Cardiac septum (tissue), 1 donor: ENCODE measurements at regions not wholly inside any gene's neighbourhood (a gene's known extent, or its start where the extent isn't known, plus 50 kb on each side); places are given as distances from the start of the nearest gene placed in this dataset.
"Not testable (repeated sequence)": the region's sequence is repeated elsewhere in the genome, so short reads cannot be mapped to it uniquely, and the experiment has no call there.

Experiments used
- DNase-seq: peaks from one replicate; pipeline ENCODE4 v3.0.0-alpha.2; 2020; ENCODE audit warnings: low spot score
- intact Hi-C: fragments of 100-400 bp; cut with DNase I; formaldehyde crosslinking; loops from one replicate; pipeline ENCODE4 v1.14.0; 2022
- donor health status: DM: no; HTN: no; CAD: no.

- intact Hi-C loops, DNase-seq: not testable (repeated sequence)
These were observed 62.8 kb downstream of the ARHGAP11B start for GRCh38 chr15:30688684-30689083.

GRCh38 chr15:30690153-30690552 is 64.2 kb downstream of the ARHGAP11B start:
- DNase-seq, intact Hi-C loops: not testable (repeated sequence)

- intact Hi-C loops, DNase-seq: not testable (repeated sequence)
These were observed 69.9 kb downstream of the ARHGAP11B start for GRCh38 chr15:30695811-30696210.

- intact Hi-C loops, DNase-seq: not testable (repeated sequence)
These were observed 70.7 kb downstream of the ARHGAP11B start for GRCh38 chr15:30696439-30697314.

GRCh38 chr15:30697315-30697685 is 71.4 kb downstream of the ARHGAP11B start:
- DNase-seq, intact Hi-C loops: not testable (repeated sequence)

GRCh38 chr15:30700006-30700597 is 74.2 kb downstream of the ARHGAP11B start:
- intact Hi-C loops, DNase-seq: not testable (repeated sequence)

GRCh38 chr15:30707976-30708685 is 82.2 kb downstream of the ARHGAP11B start:
- intact Hi-C loops, DNase-seq: not testable (repeated sequence)

DNA sequence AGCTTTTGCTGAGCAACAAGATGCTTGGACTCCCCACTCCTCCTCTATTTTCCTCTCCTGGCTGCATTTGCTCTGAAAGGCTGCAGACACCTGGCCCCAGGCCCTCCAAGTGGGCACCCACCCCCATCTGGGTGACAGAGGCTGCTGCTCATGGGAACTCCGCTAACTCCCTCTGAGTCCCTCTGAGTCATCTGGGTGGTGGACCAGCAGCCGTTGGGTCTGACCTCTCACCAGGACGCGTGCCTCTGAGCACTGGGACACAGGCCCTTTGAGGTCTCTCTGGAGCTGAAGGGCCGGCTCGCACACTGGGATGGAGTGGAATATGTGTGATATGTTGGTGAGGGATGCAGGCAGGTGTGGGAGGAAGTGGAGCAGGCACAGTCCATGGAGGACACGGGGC is 82.9 kb downstream of the ARHGAP11B start:
- DNase-seq, intact Hi-C loops: not testable (repeated sequence)

- intact Hi-C loops, DNase-seq: not testable (repeated sequence)
These were observed 92.2 kb downstream of the ARHGAP11B start for GRCh38 chr15:30718038-30718643.

- DNase-seq, intact Hi-C loops: not testable (repeated sequence)
These were observed 93.4 kb downstream of the ARHGAP11B start for GRCh38 chr15:30719363-30719762.

- intact Hi-C loops, result not testable (repeated sequence)
These were observed 94.9 kb downstream of the ARHGAP11B start for GRCh38 chr15:30720825-30721224.

GRCh38 chr15:30721529-30721928 is 95.6 kb downstream of the ARHGAP11B start:
- intact Hi-C loops, DNase-seq: not testable (repeated sequence)

More at GRCh38 chr15:30720825-30721224, 94.9 kb downstream of the ARHGAP11B start:
- not testable (repeated sequence) for DNase-seq

DNA sequence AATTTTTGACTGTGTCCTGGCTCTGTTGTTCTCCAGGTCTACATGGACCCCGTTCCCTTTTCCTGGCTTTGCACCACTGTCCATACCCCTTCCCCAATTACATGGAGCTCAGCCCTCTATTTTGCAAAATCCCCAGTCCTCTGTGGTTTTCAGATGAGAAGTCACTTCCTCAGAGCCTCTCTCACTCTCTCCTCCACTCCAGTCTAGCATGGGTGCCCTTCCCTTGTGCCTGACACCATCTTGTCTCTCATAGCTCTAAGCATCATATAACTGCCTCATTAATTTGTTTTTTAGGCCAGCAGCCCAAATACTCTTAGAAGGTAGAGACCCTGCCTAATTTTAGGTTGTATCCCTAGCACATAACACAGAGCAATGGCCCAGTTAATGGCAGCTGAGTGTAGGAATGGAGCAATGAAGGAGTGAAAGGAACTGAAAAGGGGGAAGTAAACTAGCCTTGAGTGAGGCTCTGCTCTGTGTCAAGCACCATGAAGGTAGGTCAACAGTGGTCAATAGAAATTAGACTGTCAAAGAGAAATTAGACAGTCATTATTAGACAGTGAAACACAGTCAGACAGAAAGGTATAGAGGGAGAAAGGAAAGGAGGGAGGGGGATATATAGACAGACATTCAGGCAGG is 97.7 kb downstream of the ARHGAP11B start:
- intact Hi-C loops, DNase-seq: not testable (repeated sequence)

DNA sequence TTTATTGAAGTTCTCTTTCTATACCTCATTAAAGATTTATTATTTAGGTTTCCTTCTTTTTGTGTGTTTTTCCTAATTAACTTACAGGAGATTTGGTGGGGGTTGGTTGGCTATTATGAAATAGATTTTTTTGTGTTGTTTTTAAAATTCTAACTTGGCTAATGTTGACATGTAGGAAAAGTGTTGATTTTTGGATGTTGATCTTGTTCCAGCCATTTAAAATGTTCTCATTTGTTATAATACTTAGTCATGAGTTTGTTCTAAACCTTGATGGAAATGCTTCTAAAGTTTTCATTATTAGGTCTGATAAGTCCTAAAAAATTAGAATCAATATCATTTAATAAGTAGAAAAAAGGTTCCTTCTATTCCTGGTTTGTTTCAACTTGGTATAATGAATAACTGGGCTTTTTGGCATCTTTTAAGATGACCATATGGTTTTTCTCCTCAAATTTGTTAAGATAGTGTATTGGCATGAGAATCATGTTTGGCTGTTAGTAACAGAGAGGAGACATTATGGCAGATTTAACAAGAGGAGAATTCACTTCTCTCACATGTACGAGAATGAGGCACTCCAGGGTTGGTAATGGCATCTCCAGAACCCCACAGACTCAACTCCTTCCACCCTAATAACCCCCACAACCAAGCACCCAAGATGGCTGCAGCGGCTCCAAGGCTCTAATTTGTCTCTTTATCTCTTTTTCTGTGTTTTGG is 104.1 kb downstream of the ARHGAP11B start:
- intact Hi-C loops, DNase-seq: not testable (repeated sequence)

- intact Hi-C loops, DNase-seq: not testable (repeated sequence)
These were observed 104.7 kb downstream of the ARHGAP11B start for GRCh38 chr15:30730633-30731032.

DNA sequence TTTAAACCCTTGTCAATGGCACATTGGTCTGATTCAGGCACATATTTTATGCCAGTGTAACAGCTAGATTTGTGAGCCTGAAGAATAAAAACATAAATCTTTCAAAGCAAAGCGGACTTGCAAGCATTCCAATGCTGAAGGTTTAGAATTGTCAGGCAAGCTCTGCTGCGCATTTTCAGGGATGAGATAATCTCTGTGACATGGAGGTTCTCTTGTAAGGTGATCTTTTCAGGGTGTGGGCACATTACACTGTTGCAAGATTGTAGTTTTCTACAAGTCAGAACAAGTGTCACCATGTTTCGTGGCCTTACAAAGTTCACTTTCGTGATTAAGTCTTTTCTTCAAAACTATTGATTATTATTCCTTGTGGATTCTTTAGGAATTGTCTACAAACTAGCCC is 106.2 kb downstream of the ARHGAP11B start:
- DNase-seq, intact Hi-C loops: not testable (repeated sequence)

GRCh38 chr15:30735884-30736564 is 110.1 kb downstream of the ARHGAP11B start:
- DNase-seq, intact Hi-C loops: not testable (repeated sequence)

GRCh38 chr15:30742796-30743195 is 116.9 kb downstream of the ARHGAP11B start:
- DNase-seq, intact Hi-C loops: not testable (repeated sequence)
